ENCODE measurements at regions not wholly inside any gene's neighbourhood (a gene's known extent, or its start where the extent isn't known, plus 50 kb on each side); places are given as distances from the start of the nearest gene placed in this dataset.

DNA sequence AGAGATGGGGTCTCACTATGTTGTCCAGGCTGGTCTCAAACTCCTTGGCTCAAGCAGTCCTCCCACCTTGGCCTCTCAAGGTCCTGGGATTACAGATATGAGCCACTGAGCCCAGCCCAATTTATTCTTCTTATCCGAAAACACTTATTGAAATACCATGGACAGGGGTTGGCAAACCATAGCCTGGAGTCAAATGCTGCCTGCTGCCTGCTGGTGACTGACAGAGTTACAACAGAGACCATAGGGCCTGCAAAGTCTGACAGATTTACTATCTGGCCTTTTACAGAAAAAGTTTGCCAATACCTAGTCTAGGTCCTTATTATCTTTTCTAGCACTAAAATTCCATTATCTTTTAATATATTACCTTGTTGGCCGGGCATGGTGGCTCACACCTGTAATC lies 87.1 kb upstream of the ZNF281 start:
- in situ Hi-C loops (cut with MboI; ENCODE audit: low pct_ligation_motif_present in 1 of 4, low pct_unique_long_range_greater_than_20kb in 1 of 4, low sequenced_read_pairs in 3 of 4) (loop anchor here (10.0 to 25.0 kb wide), 4 partner anchors 210 to 822 kb away; no protein-coding TSS in a partner anchor), intact Hi-C loops (cut with DNase I; ENCODE audit: low total_unique reads) (no loop called here)
- WGBS, 2 donors (ENCODE audit: low coverage in 1 of 2): 89 to 93% methylated on average over 2 of the region's 2 CpGs
- Histone ChIP-seq H3K9me3 (no peaks in the 10 kb centered on the region), H3K27me3 (no peaks in the 10 kb centered on the region), H3K4me1 (no peaks in the 10 kb centered on the region), H3K4me3 (no peak overlapping the region), H3K36me3 (no peaks in the 10 kb centered on the region), H3K27ac (no peak overlapping the region)
- DNase-seq: no peak
- TF ChIP-seq EP300 (IDR thresholded peaks at IDR 0.05; ENCODE audit: low read depth) (no peak), POLR2A (IDR thresholded peaks at IDR 0.05) (no peak), POLR2AphosphoS5 (IDR thresholded peaks at IDR 0.05) (no peak)
- TF ChIP-seq, protein P1, sequence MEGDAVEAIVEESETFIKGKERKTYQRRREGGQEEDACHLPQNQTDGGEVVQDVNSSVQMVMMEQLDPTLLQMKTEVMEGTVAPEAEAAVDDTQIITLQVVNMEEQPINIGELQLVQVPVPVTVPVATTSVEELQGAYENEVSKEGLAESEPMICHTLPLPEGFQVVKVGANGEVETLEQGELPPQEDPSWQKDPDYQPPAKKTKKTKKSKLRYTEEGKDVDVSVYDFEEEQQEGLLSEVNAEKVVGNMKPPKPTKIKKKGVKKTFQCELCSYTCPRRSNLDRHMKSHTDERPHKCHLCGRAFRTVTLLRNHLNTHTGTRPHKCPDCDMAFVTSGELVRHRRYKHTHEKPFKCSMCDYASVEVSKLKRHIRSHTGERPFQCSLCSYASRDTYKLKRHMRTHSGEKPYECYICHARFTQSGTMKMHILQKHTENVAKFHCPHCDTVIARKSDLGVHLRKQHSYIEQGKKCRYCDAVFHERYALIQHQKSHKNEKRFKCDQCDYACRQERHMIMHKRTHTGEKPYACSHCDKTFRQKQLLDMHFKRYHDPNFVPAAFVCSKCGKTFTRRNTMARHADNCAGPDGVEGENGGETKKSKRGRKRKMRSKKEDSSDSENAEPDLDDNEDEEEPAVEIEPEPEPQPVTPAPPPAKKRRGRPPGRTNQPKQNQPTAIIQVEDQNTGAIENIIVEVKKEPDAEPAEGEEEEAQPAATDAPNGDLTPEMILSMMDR (IDR thresholded peaks at IDR 0.05): no peak

DNA sequence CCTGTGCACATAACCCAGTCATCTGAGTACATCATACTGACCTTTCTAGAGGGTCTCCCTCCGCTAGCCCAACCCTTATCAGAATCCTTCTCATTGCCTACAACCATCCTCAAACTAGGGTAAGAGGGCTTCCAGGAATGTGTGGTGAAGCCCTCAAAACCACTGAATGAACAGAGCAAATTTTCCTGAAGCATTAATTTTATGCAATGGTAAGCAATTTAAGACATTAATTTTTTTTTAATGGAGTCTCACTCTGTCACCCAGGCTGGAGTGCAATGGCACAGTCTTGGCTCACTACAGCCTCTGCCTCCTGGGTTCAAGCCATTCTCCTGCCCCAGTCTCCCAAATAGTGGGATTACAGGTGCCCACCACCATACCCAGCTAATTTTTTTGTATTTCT lies 86.1 kb upstream of the ZNF281 start:
- intact Hi-C loops (cut with DNase I; ENCODE audit: low total_unique reads) (no loop called here), in situ Hi-C loops (cut with MboI; ENCODE audit: low pct_ligation_motif_present in 1 of 4, low pct_unique_long_range_greater_than_20kb in 1 of 4, low sequenced_read_pairs in 3 of 4) (loop anchor here (10.0 to 25.0 kb wide), 4 partner anchors 209 to 821 kb away; no protein-coding TSS in a partner anchor)
- Histone ChIP-seq H3K27me3 (no peaks in the 10 kb centered on the region), H3K9me3 (no peaks in the 10 kb centered on the region), H3K4me1 (no peaks in the 10 kb centered on the region), H3K27ac (no peak overlapping the region), H3K4me3 (no peak overlapping the region), H3K36me3 (no peaks in the 10 kb centered on the region)
- WGBS, 2 donors (ENCODE audit: low coverage in 1 of 2): 92 to 100% methylated on average over 1 of the region's 1 CpG
- no peak for DNase-seq
- TF ChIP-seq POLR2AphosphoS5 (IDR thresholded peaks at IDR 0.05) (no peak), EP300 (IDR thresholded peaks at IDR 0.05; ENCODE audit: low read depth) (no peak), POLR2A (IDR thresholded peaks at IDR 0.05) (no peak)
- TF ChIP-seq, protein P1 (IDR thresholded peaks at IDR 0.05): no peak

DNA sequence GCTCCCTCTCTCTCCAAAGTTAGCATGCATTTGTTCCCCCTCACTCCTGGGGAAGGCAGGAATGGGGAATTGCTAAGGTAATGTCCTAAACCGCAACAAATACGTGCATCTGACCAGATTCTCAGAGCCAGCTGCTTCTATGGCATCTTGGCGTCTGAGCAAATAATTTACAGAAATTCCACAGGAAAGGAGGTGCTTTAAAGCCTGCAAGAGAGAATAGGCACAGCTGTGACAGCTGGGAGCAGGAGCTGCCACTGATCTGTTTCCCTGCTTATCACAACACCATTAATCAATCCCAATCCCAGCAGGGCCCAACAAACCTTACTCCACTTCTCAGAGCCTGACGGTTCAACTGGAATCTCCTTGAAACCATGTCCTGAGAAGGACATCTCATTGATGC lies 83.5 kb upstream of the ZNF281 start:
- intact Hi-C loops (cut with DNase I; ENCODE audit: low total_unique reads): no loop called here
- DNase-seq: no peak
- Histone ChIP-seq H3K9me3 (no peaks in the 10 kb centered on the region), H3K27ac (no peak overlapping the region), H3K4me1 (peaks cover 0 to 3% (median 2%) of the 10 kb centered on the region in 4 donors), H3K36me3 (no peaks in the 10 kb centered on the region), H3K4me3 (no peak overlapping the region), H3K27me3 (no peaks in the 10 kb centered on the region)
- TF ChIP-seq POLR2AphosphoS5 (IDR thresholded peaks at IDR 0.05) (no peak), EP300 (IDR thresholded peaks at IDR 0.05; ENCODE audit: low read depth) (no peak), POLR2A (IDR thresholded peaks at IDR 0.05) (no peak)
- TF ChIP-seq, protein P1 (IDR thresholded peaks at IDR 0.05): no peak
- 71 to 77% methylated on average over 4 of the region's 4 CpGs for WGBS, 2 donors (ENCODE audit: low coverage in 1 of 2)
- in situ Hi-C loops (cut with MboI; ENCODE audit: low pct_ligation_motif_present in 1 of 4, low pct_unique_long_range_greater_than_20kb in 1 of 4, low sequenced_read_pairs in 3 of 4): loop anchor here (10.0 to 25.0 kb wide), 4 partner anchors 206 to 819 kb away; no protein-coding TSS in a partner anchor

DNA sequence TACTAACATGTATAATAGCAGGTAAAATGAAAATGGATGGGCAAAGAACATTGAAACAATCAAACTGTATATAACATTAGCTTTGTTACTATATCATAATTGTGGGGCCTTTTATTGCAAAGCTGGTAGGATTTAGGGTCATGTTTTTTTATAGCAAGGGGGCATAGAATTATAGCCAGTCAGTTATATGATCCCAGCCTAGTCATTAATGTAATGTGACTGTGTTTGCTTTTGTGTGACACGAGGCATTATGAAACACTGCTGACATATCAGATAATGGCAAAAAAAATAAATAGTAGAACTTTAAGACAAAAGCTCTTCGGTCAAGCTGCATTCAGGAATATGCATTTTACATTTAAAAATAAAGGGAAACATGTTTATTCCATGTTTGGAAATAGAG lies 81.3 kb upstream of the ZNF281 start:
- Histone ChIP-seq H3K27me3 (no peaks in the 10 kb centered on the region), H3K4me1 (peaks cover 0 to 4% (median 4%) of the 10 kb centered on the region in 4 donors), H3K36me3 (no peaks in the 10 kb centered on the region), H3K27ac (no peak overlapping the region), H3K9me3 (no peaks in the 10 kb centered on the region), H3K4me3 (no peak overlapping the region)
- intact Hi-C loops (cut with DNase I; ENCODE audit: low total_unique reads): no loop called here
- in situ Hi-C loops (cut with MboI; ENCODE audit: low pct_ligation_motif_present in 1 of 4, low pct_unique_long_range_greater_than_20kb in 1 of 4, low sequenced_read_pairs in 3 of 4): loop anchor here (10.0 to 25.0 kb wide), 4 partner anchors 204 to 816 kb away; no protein-coding TSS in a partner anchor
- no peak for DNase-seq
- TF ChIP-seq EP300 (IDR thresholded peaks at IDR 0.05; ENCODE audit: low read depth): no peak
- no peak for TF ChIP-seq POLR2AphosphoS5 (IDR thresholded peaks at IDR 0.05)
- no peak for TF ChIP-seq POLR2A (IDR thresholded peaks at IDR 0.05)
- TF ChIP-seq, protein P1 (IDR thresholded peaks at IDR 0.05): no peak
- WGBS, 2 donors (ENCODE audit: low coverage in 1 of 2): 43 to 50% methylated on average over 2 of the region's 2 CpGs

Measured in transverse colon (tissue), 4 donors.